ENCODE measurements at regions not wholly inside any gene's neighbourhood (a gene's known extent, or its start where the extent isn't known, plus 50 kb on each side); places are given as distances from the start of the nearest gene placed in this dataset.

- no peak overlapping the region for H3K27ac ChIP-seq
- TF ChIP-seq ZFX (IDR thresholded peaks at IDR 0.05; ENCODE audit: borderline replicate concordance): no peak
- TF ChIP-seq CTCF (IDR thresholded peaks at IDR 0.05): no peak
These were observed 288.4 kb downstream of the GXYLT1 start for GRCh38 chr12:41856228-41856627.

- H3K27ac ChIP-seq: no peak overlapping the region
- TF ChIP-seq ZFX (IDR thresholded peaks at IDR 0.05; ENCODE audit: borderline replicate concordance) (no peak), CTCF (IDR thresholded peaks at IDR 0.05) (no peak)
These were observed 294.6 kb downstream of the GXYLT1 start for GRCh38 chr12:41850046-41850445.

- TF ChIP-seq ZFX (IDR thresholded peaks at IDR 0.05; ENCODE audit: borderline replicate concordance) (no peak), CTCF (IDR thresholded peaks at IDR 0.05) (no peak)
- no peak overlapping the region for H3K27ac ChIP-seq
These were observed 298.0 kb downstream of the GXYLT1 start for GRCh38 chr12:41846718-41847117.

- TF ChIP-seq ZFX (IDR thresholded peaks at IDR 0.05; ENCODE audit: borderline replicate concordance) (no peak), CTCF (IDR thresholded peaks at IDR 0.05) (no peak)
- H3K27ac ChIP-seq: no peak overlapping the region
These were observed 308.3 kb downstream of the GXYLT1 start for GRCh38 chr12:41836416-41836815.

GRCh38 chr12:41835556-41835955 lies 309.1 kb downstream of the GXYLT1 start:
- no peak overlapping the region for H3K27ac ChIP-seq
- TF ChIP-seq CTCF (IDR thresholded peaks at IDR 0.05) (no peak), ZFX (IDR thresholded peaks at IDR 0.05; ENCODE audit: borderline replicate concordance) (no peak)

- no peak overlapping the region for H3K27ac ChIP-seq
- TF ChIP-seq ZFX (IDR thresholded peaks at IDR 0.05; ENCODE audit: borderline replicate concordance) (no peak), CTCF (IDR thresholded peaks at IDR 0.05) (no peak)
These were observed 324.7 kb downstream of the GXYLT1 start for GRCh38 chr12:41819948-41820347.

GRCh38 chr12:41804026-41804425 lies 340.6 kb downstream of the GXYLT1 start:
- no peak overlapping the region for H3K27ac ChIP-seq
- TF ChIP-seq CTCF (IDR thresholded peaks at IDR 0.05) (no peak), ZFX (IDR thresholded peaks at IDR 0.05; ENCODE audit: borderline replicate concordance) (no peak)
